ENCODE measurements at regions not wholly inside any gene's neighbourhood (a gene's known extent, or its start where the extent isn't known, plus 50 kb on each side); places are given as distances from the start of the nearest gene placed in this dataset.

- H3K9me3 ChIP-seq: no peaks in the 10 kb centered on the region
- TF ChIP-seq, protein P1, sequence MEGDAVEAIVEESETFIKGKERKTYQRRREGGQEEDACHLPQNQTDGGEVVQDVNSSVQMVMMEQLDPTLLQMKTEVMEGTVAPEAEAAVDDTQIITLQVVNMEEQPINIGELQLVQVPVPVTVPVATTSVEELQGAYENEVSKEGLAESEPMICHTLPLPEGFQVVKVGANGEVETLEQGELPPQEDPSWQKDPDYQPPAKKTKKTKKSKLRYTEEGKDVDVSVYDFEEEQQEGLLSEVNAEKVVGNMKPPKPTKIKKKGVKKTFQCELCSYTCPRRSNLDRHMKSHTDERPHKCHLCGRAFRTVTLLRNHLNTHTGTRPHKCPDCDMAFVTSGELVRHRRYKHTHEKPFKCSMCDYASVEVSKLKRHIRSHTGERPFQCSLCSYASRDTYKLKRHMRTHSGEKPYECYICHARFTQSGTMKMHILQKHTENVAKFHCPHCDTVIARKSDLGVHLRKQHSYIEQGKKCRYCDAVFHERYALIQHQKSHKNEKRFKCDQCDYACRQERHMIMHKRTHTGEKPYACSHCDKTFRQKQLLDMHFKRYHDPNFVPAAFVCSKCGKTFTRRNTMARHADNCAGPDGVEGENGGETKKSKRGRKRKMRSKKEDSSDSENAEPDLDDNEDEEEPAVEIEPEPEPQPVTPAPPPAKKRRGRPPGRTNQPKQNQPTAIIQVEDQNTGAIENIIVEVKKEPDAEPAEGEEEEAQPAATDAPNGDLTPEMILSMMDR (IDR thresholded peaks at IDR 0.05): no peak
- no peaks in the 10 kb centered on the region for H3K36me3 ChIP-seq
- ATAC-seq (no peak), DNase-seq (no peak)
- H3K4me1 ChIP-seq: no peaks in the 10 kb centered on the region
- H3K27ac ChIP-seq: no peak overlapping the region
- no peaks in the 10 kb centered on the region for H3K27me3 ChIP-seq
- intact Hi-C loops (cut with DNase I): no loop called here
- no peak overlapping the region for H3K4me3 ChIP-seq
Observed at GRCh38 chr13:61187471-61187870, 228.2 kb downstream of the PCDH20 start.

- Histone ChIP-seq H3K27ac (no peak overlapping the region), H3K27me3 (no peaks in the 10 kb centered on the region), H3K4me3 (no peak overlapping the region), H3K9me3 (no peaks in the 10 kb centered on the region), H3K4me1 (no peaks in the 10 kb centered on the region), H3K36me3 (no peaks in the 10 kb centered on the region)
- intact Hi-C loops (cut with DNase I): no loop called here
- TF ChIP-seq, protein P1 (IDR thresholded peaks at IDR 0.05): no peak
- ATAC-seq (no peak), DNase-seq (no peak)
Observed at GRCh38 chr13:61183670-61184069, 232.0 kb downstream of the PCDH20 start.

DNA sequence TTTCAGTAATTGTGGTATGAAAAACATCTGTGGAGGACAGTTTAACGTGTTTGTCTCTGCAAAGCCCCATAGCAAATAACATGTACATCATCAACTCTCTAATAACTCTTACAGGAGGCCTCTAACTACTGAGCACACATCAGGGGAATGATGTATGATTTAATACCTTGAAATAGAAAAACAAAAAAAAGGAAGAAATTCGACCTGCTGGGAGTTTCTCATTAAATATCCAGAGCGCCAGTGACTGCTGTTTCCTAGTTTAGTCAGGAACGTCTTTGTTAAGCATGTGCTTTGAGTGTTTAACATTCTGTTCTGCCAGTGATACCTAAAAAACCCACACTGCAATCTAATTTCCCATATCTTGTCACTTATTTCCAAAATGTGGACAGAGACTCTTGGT lies 235.4 kb downstream of the PCDH20 start:
- ATAC-seq: no peak
- H3K4me1 ChIP-seq: no peaks in the 10 kb centered on the region
- no peak overlapping the region for H3K27ac ChIP-seq
- DNase-seq: no peak
- intact Hi-C loops (cut with DNase I): no loop called here
- no peaks in the 10 kb centered on the region for H3K27me3 ChIP-seq
- H3K36me3 ChIP-seq: no peaks in the 10 kb centered on the region
- TF ChIP-seq, protein P1 (IDR thresholded peaks at IDR 0.05): no peak
- no peaks in the 10 kb centered on the region for H3K9me3 ChIP-seq
- no peak overlapping the region for H3K4me3 ChIP-seq

DNA sequence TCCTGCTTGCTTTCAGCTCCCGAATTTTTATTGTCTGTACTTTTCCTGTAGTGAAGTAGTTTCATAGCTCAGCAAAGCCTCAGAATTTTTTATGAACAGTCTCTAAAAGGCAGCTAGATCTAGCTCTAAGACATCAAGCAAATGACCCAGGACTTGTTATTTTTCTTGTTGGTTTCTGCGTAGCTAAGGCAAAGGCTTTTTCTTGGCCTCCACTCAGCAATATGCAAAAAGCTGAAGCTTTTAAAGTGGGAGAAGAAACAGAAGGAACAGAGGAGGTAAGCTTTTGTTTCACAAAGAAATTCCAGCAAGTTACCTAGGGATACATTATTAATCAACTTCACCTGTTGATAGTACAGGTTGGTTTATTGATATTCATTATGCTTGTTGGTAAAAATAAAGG lies 235.9 kb downstream of the PCDH20 start:
- H3K4me1 ChIP-seq: no peaks in the 10 kb centered on the region
- TF ChIP-seq, protein P1 (IDR thresholded peaks at IDR 0.05): no peak
- H3K9me3 ChIP-seq: no peaks in the 10 kb centered on the region
- no peak overlapping the region for H3K4me3 ChIP-seq
- no peaks in the 10 kb centered on the region for H3K27me3 ChIP-seq
- H3K36me3 ChIP-seq: no peaks in the 10 kb centered on the region
- no peak for DNase-seq
- intact Hi-C loops (cut with DNase I): no loop called here
- no peak overlapping the region for H3K27ac ChIP-seq
- ATAC-seq: no peak

DNA sequence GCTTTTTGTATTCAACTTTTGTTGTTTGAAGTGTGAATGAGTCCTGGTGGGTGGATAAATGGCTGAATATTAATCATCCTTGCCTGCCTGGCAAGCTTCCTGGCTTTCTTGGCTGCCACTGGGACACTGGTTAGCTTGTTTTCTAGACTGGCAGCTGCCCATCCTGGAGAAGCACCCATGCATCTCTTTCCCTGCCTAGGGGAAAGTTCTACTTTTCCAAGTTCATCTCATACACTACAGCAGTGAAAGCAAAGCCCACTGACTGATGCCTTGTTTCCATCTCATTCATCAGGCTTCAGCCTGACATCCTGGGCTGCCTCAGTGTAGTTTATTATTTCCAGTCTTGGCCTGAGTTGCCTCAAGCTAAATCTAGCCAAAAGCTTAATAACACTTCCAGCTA lies 244.8 kb downstream of the PCDH20 start:
- intact Hi-C loops (cut with DNase I): no loop called here
- ATAC-seq (no peak), DNase-seq (no peak)
- Histone ChIP-seq H3K27me3 (no peaks in the 10 kb centered on the region), H3K27ac (no peak overlapping the region), H3K9me3 (no peaks in the 10 kb centered on the region), H3K4me1 (no peaks in the 10 kb centered on the region), H3K36me3 (no peaks in the 10 kb centered on the region), H3K4me3 (no peak overlapping the region)
- TF ChIP-seq, protein P1 (IDR thresholded peaks at IDR 0.05): no peak

- H3K9me3 ChIP-seq: no peaks in the 10 kb centered on the region
- H3K4me1 ChIP-seq: no peaks in the 10 kb centered on the region
- H3K4me3 ChIP-seq: no peak overlapping the region
- TF ChIP-seq, protein P1 (IDR thresholded peaks at IDR 0.05): no peak
- H3K36me3 ChIP-seq: no peaks in the 10 kb centered on the region
- DNase-seq (no peak), ATAC-seq (no peak)
- intact Hi-C loops (cut with DNase I): no loop called here
- no peak overlapping the region for H3K27ac ChIP-seq
- no peaks in the 10 kb centered on the region for H3K27me3 ChIP-seq
Observed at GRCh38 chr13:61162636-61163035, 253.0 kb downstream of the PCDH20 start.

Measured in upper lobe of right lung (tissue), 1 donor.